Retina (tissue), 1 donor: ENCODE measurements at regions not wholly inside any gene's neighbourhood (a gene's known extent, or its start where the extent isn't known, plus 50 kb on each side); places are given as distances from the start of the nearest gene placed in this dataset.
"Not testable (repeated sequence)": the region's sequence is repeated elsewhere in the genome, so short reads cannot be mapped to it uniquely, and the experiment has no call there.

Source experiments
- DNase-seq: peaks from one replicate; pipeline ENCODE4 v3.0.0-alpha.2; 2016

GRCh38 chr9:11551106-11551505 is 938.3 kb upstream of the PTPRD start:
- no peak for DNase-seq

- no peak for DNase-seq
Observed at GRCh38 chr9:11558043-11558442, 945.2 kb upstream of the PTPRD start.

GRCh38 chr9:11559001-11559776 is 946.4 kb upstream of the PTPRD start:
- DNase-seq = no peak

GRCh38 chr9:11577522-11577921 is 964.7 kb upstream of the PTPRD start:
- peak; percentile 39 for DNase-seq

- no peak for DNase-seq
Observed at GRCh38 chr9:11595756-11596155, 983.0 kb upstream of the PTPRD start.

DNA sequence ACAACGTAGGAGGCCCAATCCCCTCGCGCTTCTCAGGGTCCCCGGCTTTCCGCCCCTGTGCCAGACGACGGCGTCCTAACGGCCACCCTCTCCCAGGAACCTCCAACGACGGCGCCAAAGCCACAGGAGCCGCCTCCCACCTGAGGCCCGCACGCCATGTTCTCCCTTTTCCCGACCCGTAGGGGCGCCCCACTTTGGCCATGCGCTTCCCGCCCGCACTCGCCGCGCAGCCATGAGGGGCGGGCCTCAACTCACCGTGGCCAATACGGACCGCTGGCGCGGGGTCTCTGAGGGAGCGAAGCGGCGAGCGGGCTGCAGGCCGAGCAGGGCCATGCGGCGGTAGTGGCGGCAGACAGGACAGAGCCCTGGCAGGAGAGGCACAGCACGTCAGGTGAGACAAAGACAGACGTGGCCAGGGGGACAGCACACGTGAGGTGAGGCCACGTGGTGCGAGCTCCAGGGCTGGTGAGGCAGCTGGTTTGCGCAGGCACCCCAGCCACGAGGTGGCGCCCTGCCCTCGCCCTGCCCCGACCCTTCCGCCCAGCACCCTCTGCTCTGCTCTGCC is 1005.5 kb upstream of the PTPRD start:
- no peak for DNase-seq

DNA sequence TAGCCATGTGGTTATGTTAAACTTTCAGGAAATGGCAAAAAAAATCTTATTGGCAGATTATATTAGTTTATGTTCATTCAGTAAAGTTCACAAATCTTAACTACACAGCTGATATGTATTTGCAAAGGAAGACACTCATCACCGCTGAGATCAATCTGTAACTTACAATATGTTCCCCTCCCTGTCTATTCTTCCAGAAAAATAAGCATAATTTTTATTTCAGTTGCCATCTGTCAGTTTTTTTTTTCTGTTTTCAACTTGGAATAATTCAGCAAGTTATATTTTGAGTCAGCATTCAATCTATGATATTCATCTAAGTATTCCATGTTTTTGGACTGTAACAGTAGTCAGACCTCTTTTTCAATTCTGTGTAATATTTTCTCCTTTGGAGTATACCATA is 1019.9 kb upstream of the PTPRD start:
- no peak for DNase-seq

GRCh38 chr9:11646831-11647230 is 1034.0 kb upstream of the PTPRD start:
- no peak for DNase-seq

GRCh38 chr9:11653867-11654266 is 1039.3 kb upstream of the TYRP1 start:
- no peak for DNase-seq

- no peak for DNase-seq
Observed at GRCh38 chr9:11663913-11664312, 1029.3 kb upstream of the TYRP1 start.

GRCh38 chr9:11676821-11677220 is 1016.4 kb upstream of the TYRP1 start:
- DNase-seq = no peak

DNA sequence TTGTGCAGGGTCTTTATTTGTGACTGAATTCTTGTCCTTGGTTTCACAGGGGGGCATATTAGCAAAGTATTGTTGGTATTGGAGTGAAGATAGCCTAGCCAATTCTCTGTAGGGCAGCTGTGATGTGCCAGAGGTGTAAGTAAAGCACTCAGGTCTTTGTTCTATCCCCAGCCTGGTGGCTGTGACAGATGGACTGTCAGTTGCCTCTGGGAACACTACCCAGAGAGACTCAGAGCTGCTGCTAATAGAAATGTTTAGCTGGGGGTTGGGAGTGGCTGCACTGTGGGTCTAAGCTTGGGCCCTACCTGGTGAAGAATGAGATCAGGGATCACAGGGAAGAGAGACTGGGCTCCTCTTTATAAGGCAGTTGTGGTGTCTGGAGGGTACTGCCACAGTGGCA is 1006.5 kb upstream of the TYRP1 start:
- DNase-seq = no peak

- no peak for DNase-seq
Observed at GRCh38 chr9:11697126-11697525, 996.1 kb upstream of the TYRP1 start.

GRCh38 chr9:11701706-11702105 is 991.5 kb upstream of the TYRP1 start:
- DNase-seq = no peak

DNA sequence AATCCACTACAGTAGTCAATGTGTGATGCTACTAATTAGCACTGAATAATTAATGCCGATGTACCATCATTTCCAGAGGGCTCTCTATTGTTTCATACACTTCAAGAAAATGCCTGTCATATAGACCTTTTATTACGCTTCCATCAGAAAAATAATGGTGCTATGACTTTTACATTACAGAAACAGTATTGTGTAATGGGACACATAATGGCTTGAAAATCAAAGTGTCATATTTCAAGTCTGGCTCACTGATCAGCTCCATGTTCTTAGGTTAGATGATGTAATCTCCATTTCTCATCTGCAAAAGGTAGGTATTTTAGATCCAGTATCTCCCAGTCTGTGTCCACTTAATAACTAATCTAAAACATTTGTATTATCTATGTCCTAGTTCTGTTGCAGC is 990.6 kb upstream of the TYRP1 start:
- DNase-seq = no peak

DNA sequence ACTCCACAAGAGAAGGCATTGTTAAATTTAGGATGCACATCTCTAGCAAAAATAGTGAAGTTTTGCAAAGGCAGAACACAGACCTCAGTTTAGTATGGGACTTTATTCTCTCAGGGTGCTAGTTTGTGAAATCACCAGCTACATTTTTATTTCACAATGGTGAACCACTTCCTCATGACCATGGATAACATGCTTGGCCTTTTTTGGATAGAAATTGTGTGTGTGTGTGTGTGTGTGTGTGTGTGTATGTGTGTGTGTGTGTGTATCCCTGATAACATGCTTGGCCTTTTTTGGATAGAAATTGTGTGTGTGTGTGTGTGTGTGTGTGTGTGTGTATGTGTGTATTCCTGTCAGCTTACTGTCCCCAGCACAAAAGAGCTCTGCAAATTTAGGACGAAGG is 989.0 kb upstream of the TYRP1 start:
- DNase-seq = not testable (repeated sequence)

DNA sequence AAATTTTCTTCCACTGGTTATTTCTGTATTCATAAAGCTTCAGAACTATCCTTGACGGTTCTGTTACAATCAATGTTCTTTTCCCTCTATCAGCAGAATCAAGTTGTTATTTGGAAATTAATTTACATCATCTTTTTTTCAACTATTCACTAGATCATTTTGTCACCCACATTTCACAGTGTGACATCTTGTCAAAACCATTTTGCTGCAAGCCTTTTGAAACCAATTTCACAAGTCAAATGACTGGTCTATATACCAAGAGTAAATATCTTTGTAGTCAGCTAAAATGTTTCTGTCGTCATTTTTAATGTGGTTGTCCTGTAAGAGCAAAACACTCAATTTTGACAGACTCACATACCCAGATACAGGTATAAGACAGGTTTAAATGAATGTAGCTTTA is 984.3 kb upstream of the TYRP1 start:
- DNase-seq = no peak

DNA sequence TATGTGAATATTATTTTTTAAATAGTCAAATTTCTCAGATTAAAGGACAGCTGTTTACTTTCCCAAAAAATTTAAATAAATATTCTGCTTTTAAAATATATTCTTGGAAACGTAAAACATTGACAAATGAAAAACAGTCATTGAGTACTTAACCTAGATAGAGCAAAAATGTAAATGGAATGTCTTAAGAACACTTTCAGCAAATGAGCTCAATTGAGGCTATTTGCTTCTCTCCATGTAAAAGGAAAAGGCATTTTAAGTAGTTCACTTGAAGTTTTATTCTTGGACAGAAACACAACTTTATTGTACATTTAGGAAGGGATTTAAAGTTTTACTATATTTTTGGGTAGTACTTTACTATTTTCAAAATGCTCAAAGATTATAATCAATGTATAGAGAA is 983.6 kb upstream of the TYRP1 start:
- DNase-seq = no peak

- DNase-seq = no peak
Observed at GRCh38 chr9:11713077-11713476, 980.1 kb upstream of the TYRP1 start.

DNA sequence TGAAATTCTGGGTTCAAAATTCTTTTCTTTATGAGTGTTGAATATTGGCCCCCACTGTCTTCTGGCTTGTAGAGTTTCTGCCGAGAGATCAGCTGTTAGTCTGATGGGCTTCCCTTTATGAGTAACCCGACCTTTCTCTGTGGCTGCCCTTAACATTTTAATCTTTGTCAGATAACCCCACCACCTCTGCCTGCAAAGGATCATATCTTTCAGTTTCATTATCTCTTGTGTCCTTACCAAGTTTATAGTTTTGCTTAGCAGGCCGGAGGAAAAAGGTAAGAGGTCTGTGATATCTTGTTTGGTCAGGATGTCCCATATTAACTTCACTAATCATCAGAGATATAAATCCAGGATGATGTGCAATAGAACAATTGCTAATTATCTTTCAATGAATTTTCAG is 970.2 kb upstream of the TYRP1 start:
- DNase-seq = no peak

DNA sequence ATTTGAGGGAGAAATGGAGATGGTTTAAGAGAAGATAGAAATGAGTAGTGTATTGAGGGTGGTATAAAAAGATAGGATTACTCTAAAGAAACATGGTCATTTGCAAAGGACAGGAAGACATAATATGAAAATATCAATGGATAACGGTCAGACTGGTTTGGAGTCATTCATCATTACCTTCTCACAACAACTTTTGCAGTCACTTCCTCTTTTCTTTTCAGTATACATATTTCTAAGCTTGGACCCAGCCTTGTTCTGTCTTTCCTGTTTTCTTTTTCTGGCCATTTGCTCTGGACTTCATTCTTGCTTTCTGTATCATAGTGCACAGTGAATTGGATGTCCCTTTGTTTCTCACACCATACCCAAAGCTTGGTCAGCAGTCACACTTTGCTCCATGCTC is 966.5 kb upstream of the TYRP1 start:
- DNase-seq = no peak

- DNase-seq = no peak
Observed at GRCh38 chr9:11735391-11735790, 957.8 kb upstream of the TYRP1 start.

DNA sequence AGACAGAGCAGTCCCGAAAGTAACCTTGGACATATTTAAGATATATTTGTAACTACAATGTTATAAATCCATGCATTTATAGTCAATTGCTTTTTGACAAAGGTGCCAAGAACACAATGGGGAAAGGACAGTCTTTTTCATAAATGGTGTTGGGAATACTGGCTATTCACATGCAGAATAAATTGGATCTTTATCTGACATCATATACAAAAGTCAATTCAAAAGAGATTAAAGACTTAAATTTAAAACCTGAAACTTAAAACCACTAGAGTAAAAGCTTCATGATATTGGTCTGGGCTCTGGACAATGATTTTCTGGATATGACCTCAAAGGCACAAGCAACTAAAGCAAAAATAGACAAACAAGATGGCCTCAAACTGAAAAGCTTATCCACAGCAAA is 950.7 kb upstream of the TYRP1 start:
- DNase-seq = no peak

GRCh38 chr9:11743356-11743755 is 949.8 kb upstream of the TYRP1 start:
- no peak for DNase-seq

DNA sequence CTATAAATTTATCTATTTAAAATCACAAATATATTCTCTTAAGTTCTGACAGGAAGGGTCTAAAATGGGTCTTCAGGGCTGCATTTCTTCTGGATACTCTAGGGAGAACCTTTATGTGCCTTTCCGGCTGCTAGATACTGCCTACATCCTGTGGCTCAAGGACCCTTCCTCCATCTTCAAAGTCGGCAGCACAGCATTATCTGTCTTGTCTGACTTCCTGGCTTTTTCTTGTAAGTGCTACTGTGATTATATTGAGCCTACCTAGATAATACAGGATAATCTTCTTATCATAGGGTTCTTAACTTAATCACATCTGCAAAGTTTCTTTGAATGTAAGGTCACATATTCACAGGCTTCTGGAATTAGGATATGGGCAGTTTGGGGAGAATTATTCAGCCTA is 943.8 kb upstream of the TYRP1 start:
- no peak for DNase-seq
